Stimulated activated CD4-positive, alpha-beta T cell treated with anti-CD3 and anti-CD28 coated beads, Interleukin-4, amount 100 ng/mL, for 48 hours (primary cell): ENCODE measurements at regions not wholly inside any gene's neighbourhood (a gene's known extent, or its start where the extent isn't known, plus 50 kb on each side); places are given as distances from the start of the nearest gene placed in this dataset.
"Not testable (repeated sequence)": the region's sequence is repeated elsewhere in the genome, so short reads cannot be mapped to it uniquely, and the experiment has no call there.

Source experiments
- DNase-seq, 2 donors: peaks; one replicate each; pipeline ENCODE4 v3.0.0-alpha.2; 2020; ENCODE audit warnings: low read depth in 2 of 2

GRCh38 chr3:88677298-88677697 is 430.1 kb upstream of the EPHA3 start:
- DNase-seq: no peak

DNA sequence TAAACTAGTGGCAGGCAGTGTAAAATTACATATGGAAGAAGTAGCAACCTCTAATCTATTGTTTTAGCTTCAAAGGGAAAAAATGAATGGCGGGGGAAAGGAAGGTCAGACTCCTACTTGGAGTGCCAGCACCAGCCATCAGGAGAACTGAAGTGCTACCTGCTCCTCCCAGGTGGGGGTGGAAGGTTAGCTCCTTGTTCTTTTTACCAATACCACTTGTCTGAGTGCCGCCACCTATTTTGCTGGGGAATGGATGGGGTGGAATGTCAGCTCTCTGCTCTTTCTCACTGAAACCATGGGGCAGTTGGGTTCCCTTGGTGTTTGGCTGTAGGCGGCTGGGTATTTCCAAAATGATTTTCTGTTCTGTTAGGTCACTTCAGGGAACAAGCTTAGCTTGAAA is 428.7 kb upstream of the EPHA3 start:
- DNase-seq: no peak

- no peak for DNase-seq
These were observed 417.1 kb upstream of the EPHA3 start for GRCh38 chr3:88690287-88690686.

DNA sequence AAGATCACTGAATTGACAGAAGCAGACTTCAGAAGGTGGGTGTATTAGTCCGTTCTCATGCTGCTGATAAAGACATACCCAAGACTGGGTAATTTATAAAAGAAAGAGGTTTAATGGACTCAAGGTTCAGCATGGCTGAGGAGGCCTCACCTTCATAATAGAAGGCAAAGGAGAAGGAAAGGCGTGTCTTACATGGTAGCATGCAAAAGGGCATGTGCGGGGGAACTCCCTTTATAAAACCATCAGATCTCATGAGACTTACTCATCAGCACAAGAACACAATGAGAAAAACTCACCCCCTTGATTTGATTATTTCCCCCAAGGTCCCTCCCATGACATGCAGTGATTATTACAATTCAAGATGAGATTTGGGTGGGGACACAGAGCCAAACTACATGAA is 416.3 kb upstream of the EPHA3 start:
- DNase-seq: no peak

GRCh38 chr3:88703501-88704059 is 403.8 kb upstream of the EPHA3 start:
- DNase-seq: no peak

DNA sequence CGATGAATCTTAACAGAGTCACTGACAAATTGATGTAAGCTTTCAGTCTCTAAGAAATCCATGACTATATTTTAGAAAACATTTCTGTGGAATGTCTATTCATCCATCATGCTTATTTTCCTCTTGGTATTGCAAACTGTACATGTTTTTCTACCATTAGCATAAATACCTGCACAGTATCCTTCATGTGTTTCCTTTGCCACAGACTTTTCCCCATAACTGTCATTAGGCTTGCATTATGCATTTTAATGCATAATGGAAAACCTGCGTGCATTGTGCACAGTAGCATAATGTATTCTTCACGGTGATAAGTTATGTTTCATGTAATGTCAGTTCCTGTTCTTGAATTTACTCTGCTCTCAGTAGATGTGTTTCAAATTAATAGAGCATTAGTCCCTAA is 403.1 kb upstream of the EPHA3 start:
- no peak for DNase-seq

- DNase-seq: no peak
These were observed 399.6 kb upstream of the EPHA3 start for GRCh38 chr3:88707837-88708236.

GRCh38 chr3:88712552-88712951 is 394.9 kb upstream of the EPHA3 start:
- DNase-seq: no peak

DNA sequence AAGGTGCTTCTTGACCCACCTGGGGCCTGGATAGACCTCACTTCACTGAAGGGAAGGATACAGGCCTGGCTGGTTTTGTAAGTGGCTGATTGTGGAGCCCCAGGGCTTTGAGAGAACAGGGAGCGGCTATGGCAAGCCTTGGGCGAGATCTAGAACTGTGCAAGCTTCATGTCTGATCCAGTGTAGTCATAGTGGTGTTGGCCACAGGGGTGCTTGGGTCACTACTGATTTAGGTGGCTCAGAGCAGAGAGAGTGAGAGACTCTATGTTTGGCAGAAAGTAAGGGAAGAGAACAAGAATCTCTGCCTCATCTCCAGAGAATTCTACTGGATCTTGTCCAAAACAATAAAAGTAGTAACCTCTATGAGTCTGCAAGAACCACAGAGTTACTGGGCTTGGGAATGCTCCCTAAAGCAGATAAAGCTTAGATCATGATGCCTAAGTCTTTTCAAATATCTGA is 394.2 kb upstream of the EPHA3 start:
- DNase-seq: no peak

DNA sequence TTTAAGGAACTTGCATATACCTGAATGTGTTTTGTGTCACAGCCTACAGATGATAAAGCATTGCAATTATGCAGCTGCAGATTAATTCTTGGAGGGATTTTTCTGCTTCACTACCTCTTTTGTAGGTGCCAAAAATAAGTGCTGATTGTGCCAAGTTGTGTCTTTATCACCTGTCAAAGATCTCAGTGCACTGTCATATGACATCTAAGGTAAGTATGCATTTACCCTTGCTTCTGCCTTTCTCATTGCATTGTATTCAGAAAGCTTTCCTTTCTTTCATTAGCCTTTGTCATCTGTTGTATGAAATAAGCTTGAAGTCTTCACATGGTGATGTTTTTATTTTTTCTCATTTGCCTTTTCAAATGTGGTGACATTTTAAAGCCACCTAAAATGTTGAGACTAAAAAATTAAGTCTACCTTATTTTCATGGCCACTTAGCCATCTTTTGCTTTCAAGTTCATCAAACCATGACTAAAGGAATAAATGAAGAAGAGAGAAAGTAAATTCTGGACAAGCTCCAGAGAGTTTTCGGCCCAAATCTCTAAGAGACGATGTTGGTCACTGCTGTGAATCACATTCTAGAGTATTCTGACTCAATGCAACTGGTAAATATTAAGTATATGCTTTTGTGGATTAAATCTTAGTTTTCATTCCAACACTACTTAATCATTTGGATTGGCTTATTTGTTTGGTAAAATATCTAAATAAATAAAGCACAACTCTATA is 381.8 kb upstream of the EPHA3 start:
- no peak for DNase-seq

- no peak for DNase-seq
These were observed 375.2 kb upstream of the EPHA3 start for GRCh38 chr3:88732186-88732585.

- no peak for DNase-seq
These were observed 365.3 kb upstream of the EPHA3 start for GRCh38 chr3:88742106-88742505.

GRCh38 chr3:88742674-88743507 is 364.5 kb upstream of the EPHA3 start:
- no peak for DNase-seq

GRCh38 chr3:88744896-88745295 is 362.5 kb upstream of the EPHA3 start:
- DNase-seq: no peak

DNA sequence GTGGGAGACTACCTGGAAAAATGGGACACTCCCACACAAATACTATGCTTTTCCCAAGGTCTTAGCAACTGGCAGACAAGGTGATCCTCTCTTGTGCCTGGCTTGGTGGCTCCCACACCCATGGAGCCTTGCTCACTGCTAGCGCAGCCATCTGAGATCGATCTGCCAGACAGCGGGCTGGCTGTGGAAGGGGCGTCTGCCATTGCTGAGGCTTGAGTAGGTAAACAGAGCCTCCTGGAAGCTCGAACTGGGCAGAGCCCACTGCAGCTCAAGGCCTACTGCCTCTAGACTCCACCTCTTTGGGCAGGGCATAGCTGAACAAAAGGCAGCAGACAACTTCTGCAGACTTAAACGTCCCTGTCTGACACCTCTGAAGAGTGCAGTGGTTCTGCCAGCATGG is 360.3 kb upstream of the EPHA3 start:
- DNase-seq: not testable (repeated sequence)

DNA sequence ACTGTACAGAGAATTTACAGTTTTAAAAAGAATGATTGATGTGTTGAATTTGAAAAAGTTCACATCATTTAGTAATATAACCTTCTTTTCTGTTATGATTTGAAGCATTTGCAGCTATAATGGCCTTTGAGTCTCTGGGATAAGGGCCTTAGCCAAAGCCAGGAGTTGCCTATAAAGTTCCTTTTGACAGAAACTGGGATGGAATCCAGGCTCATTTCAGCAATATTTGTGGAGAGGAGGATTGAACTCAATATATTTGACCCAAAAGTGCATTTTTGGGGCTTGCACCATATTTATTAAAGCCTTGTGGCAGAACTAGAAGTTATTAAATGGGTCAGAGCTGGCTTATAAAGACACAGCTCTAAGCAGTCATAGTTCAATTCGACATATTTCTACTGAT is 348.7 kb upstream of the EPHA3 start:
- no peak for DNase-seq

GRCh38 chr3:88767746-88768145 is 339.7 kb upstream of the EPHA3 start:
- DNase-seq: no peak

DNA sequence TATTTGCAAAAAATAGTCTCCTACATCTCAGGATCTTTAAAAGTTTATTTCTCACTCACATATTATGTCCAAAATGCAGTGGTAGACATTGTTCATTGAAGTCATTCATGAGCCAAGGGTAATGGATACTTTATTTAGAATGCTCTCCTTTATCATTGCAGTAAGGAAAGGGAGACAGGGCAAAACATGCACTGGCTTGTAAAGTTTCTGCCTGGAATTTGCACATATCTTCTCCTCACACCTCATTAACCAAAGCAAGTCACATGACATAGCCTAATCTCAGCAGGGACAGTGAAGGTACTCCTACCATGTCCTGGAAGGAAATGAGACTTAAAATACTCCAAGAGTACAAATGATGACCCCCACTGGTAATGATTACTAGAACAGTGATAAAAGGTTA is 333.7 kb upstream of the EPHA3 start:
- no peak for DNase-seq

DNA sequence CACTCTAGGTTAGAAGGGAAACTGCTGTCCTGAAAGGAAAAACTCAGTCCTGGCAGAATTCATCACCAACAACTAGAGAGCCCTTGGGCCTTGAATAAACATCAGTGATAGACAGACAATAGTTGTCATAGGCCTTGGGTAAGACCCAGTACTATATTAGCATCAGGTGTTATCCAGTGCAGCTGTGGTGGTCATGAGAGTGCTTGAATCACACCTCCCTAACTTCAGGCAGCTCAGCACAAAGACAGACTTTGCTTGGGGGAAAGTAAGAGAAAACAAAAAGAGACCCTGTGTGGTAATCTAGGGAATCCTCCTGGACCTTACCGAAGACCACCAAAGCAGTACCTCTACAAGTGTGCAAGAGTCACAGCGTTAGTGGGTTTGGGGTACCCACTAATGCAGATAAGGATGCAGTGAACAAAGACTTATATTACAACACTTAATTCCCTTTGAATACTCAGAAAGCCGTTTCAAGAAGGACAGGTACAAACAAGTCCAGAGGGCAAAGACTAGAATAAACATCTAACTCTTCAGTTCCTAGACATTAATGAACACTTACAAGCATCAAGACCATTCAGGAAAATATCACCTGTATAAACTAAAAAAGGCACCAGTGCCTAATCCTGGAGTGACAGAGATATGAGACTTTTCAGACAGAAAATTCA is 332.3 kb upstream of the EPHA3 start:
- no peak for DNase-seq

DNA sequence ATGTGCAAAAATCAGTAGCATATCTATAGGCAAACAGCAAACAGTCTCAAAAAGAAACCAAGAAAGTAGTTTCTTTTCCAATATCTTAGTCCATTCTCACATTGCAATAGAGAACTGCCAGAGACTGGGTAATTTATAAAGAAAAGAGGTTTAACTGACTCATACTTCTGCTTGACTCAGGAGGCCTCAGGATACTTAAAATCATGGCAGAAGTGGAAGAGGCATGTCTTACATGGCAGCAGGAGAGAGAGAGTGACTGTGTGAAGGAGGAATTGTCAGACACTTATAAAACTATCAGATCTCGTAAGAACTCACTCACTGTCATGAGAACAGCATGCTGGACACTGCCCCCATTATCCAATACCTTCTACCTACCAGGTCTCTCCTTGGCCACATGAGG is 327.9 kb upstream of the EPHA3 start:
- no peak for DNase-seq

DNA sequence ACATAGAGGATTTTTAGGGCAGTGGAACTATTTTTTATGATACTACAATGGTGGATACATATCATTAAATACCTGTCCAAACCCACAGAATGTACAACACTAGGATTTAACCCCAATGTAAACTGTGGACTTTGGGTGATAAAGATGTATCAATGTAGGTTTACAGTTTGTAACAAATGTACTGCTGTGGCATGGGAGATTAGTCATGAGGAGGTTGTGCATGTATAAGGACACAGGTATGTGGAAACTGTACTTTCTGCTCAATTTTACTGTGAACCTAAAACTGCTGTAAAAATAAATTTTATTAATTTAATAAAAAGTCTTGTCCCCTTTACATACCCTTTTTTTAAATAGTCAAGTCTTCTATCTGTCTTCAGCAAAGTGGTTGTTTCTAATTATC is 322.5 kb upstream of the EPHA3 start:
- no peak for DNase-seq

DNA sequence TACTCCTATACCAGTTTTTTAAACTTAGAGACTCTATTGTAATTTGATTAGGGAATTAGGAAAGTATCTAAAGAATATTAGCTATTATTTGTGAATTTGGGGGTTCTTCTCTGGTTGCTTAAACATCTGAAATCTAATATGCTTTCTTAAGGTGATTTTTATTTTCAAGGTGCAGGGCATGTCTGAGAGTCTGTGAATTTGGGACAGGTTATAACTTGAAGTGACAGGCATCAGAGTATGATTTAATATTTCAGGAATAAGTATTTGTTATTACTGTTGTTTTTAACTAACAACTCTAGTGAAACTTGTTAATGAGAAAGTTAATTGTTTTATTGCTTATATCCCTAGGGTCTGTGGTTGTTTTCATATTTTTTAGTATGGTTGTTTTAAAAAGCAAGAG is 321.6 kb upstream of the EPHA3 start:
- no peak for DNase-seq
